DOHH2 (cell line): ENCODE measurements at regions not wholly inside any gene's neighbourhood (a gene's known extent, or its start where the extent isn't known, plus 50 kb on each side); places are given as distances from the start of the nearest gene placed in this dataset.

ENCODE experiments used
- H3F3A ChIP-seq: fragments of 200-600 bp; sonication (generic), shearing (Covaris generic); 2 replicates; pipeline ENCODE4 v1.6.0; 2016; ENCODE audit warnings: antibody characterized with exemption, mild to moderate bottlenecking; ENCODE audit not compliant: control insufficient read depth, insufficient read depth
- H3K27ac ChIP-seq: fragments of 200-600 bp; sonication (generic); 2 replicates; pipeline ENCODE4 v1.5.1; 2014; ENCODE audit warnings: low read depth, mild to moderate bottlenecking, low read length, moderate library complexity
- H3K27me3 ChIP-seq: fragments of 200-600 bp; sonication (generic); 2 replicates; pipeline ENCODE4 v1.6.1; 2014; ENCODE audit warnings: mild to moderate bottlenecking, low read length, mixed read lengths; ENCODE audit not compliant: control insufficient read depth
- H3K36me3 ChIP-seq: fragments of 200-600 bp; sonication (generic); 2 replicates; pipeline ENCODE4 v1.6.1; 2014; ENCODE audit warnings: mild to moderate bottlenecking, low read length, moderate library complexity, mixed read lengths; ENCODE audit not compliant: control insufficient read depth
- H3K4me1 ChIP-seq: fragments of 200-600 bp; sonication (generic); 2 replicates; pipeline ENCODE4 v1.6.1; 2014; ENCODE audit warnings: mild to moderate bottlenecking, low read length, mixed read lengths; ENCODE audit not compliant: control insufficient read depth
- H3K4me2 ChIP-seq: fragments of 200-600 bp; sonication (generic); 2 replicates; pipeline ENCODE4 v1.6.0; 2014; ENCODE audit warnings: mild to moderate bottlenecking, low read length, moderate library complexity
- H3K4me3 ChIP-seq: fragments of 200-600 bp; sonication (generic); 2 replicates; pipeline ENCODE4 v1.5.1; 2014; ENCODE audit warnings: mild to moderate bottlenecking, low read length, mixed read lengths
- H3K79me2 ChIP-seq: fragments of 200-600 bp; sonication (generic); 2 replicates; pipeline ENCODE4 v1.6.1; 2014; ENCODE audit warnings: mild to moderate bottlenecking, low read length, mixed read lengths; ENCODE audit not compliant: control insufficient read depth
- H3K9me2 ChIP-seq: fragments of 200-600 bp; sonication (generic); replicated peaks from 2 replicates; pipeline ENCODE4 v1.6.1; 2014; ENCODE audit warnings: mild to moderate bottlenecking, low read length, mixed read lengths; ENCODE audit not compliant: control insufficient read depth
- H3K9me3 ChIP-seq: fragments of 200-600 bp; sonication (generic); 2 replicates; pipeline ENCODE4 v1.6.1; 2014; ENCODE audit warnings: antibody characterized with exemption, low read length, mixed read lengths; ENCODE audit not compliant: control insufficient read depth, insufficient read depth
- H4K20me1 ChIP-seq: fragments of 200-600 bp; sonication (generic); 2 replicates; pipeline ENCODE4 v1.6.0; 2014; ENCODE audit warnings: low read depth, mild to moderate bottlenecking, antibody characterized with exemption, low read length, moderate library complexity; ENCODE audit not compliant: control insufficient read depth, insufficient read depth
- EZH2phosphoT487 ChIP-seq: fragments of 200-600 bp; sonication (generic); IDR thresholded peaks from 2 replicates; pipeline ENCODE4 v1.6.1; 2017; ENCODE audit warnings: borderline replicate concordance, mild to moderate bottlenecking, antibody characterized with exemption, low read length, moderate library complexity, mixed read lengths
- TF ChIP-seq, protein P1 (sequence below): fragments of 200-600 bp; sonication (generic); IDR thresholded peaks from one replicate; pipeline ENCODE4 v1.5.1; 2014; ENCODE audit warnings: antibody characterized with exemption, mild to moderate bottlenecking, low read depth, low read length; ENCODE audit not compliant: poor library complexity, severe bottlenecking

DNA sequence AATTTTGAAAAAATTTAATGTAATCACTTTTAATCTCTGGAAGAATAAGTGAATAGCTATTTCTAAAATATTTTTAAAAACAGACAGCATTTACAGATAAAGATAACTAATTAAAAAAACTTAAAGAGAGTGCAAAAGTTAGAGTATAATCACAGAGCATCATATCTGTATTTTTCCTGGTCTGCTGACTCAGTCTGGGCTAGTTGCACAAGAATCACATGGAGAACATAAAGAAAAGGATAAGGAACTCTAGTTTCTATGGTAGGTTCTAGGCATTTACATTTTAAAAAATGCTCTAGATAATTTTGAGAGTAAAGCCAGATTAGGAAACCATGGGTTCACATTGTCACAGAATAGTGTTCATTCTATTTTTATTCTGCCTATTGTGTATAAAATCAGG lies 347.4 kb downstream of the PSAT1 start:
- Histone ChIP-seq H3K79me2 (no peaks in the 10 kb centered on the region), H4K20me1 (no peaks in the 10 kb centered on the region), H3K9me3 (no peaks in the 10 kb centered on the region), H3K27me3 (no peaks in the 10 kb centered on the region; the same call in 1 of the 2 replicates), H3F3A (no peaks in the 10 kb centered on the region), H3K27ac (no peak overlapping the region), H3K9me2 (no peaks in the 10 kb centered on the region), H3K4me2 (no peak overlapping the region), H3K4me3 (no peak overlapping the region), H3K4me1 (no peaks in the 10 kb centered on the region), H3K36me3 (no peaks in the 10 kb centered on the region)
- no peak for TF ChIP-seq EZH2phosphoT487
- TF ChIP-seq, protein P1, sequence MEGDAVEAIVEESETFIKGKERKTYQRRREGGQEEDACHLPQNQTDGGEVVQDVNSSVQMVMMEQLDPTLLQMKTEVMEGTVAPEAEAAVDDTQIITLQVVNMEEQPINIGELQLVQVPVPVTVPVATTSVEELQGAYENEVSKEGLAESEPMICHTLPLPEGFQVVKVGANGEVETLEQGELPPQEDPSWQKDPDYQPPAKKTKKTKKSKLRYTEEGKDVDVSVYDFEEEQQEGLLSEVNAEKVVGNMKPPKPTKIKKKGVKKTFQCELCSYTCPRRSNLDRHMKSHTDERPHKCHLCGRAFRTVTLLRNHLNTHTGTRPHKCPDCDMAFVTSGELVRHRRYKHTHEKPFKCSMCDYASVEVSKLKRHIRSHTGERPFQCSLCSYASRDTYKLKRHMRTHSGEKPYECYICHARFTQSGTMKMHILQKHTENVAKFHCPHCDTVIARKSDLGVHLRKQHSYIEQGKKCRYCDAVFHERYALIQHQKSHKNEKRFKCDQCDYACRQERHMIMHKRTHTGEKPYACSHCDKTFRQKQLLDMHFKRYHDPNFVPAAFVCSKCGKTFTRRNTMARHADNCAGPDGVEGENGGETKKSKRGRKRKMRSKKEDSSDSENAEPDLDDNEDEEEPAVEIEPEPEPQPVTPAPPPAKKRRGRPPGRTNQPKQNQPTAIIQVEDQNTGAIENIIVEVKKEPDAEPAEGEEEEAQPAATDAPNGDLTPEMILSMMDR = no peak

DNA sequence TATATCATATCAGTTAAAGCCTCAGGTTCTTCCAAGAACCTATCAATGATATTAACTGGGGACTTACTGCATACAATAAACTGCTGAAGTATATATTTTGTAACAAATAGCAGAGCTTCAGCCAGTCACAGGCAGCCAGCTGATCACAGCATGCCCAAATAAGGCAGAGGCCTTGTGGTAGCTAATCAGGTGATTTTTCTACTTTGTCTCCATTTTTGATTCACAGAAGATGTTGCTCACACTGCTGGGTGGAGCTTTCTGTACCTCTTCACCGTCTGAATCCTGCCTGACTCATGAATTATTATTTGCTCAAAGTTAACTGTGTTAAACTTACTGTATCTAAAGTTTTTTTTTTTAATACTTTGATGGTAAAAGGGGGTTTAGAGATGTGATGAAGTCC lies 357.4 kb downstream of the PSAT1 start:
- H3K4me3 ChIP-seq = no peak overlapping the region
- no peaks in the 10 kb centered on the region for H4K20me1 ChIP-seq
- H3K4me1 ChIP-seq = no peaks in the 10 kb centered on the region
- TF ChIP-seq EZH2phosphoT487 = no peak
- TF ChIP-seq, protein P1 = no peak
- H3K79me2 ChIP-seq = no peaks in the 10 kb centered on the region
- H3K27ac ChIP-seq = no peak overlapping the region
- no peaks in the 10 kb centered on the region for H3K9me2 ChIP-seq
- no peaks in the 10 kb centered on the region for H3F3A ChIP-seq
- no peaks in the 10 kb centered on the region for H3K36me3 ChIP-seq
- H3K27me3 ChIP-seq = no peaks in the 10 kb centered on the region
- H3K9me3 ChIP-seq = no peaks in the 10 kb centered on the region
- no peak overlapping the region for H3K4me2 ChIP-seq

DNA sequence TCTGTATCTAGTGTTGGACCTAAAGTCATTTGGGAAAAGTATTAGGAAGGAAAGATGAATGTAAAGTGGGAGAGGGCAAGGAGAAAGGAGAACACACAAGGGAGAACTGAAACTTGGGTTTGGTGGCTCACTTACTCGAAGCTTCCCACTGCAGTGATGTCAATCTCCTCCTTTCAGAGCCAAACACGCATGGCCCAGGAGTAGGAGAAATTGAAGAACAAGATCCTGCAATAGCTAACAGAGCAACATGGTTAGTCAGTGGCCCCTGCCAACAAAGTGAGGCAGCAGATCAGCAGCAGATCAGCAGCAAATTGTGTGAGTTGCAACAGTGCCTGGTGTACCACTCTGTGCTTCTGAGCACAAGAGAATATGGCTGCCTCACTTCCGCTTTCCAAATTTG lies 366.4 kb downstream of the PSAT1 start:
- no peaks in the 10 kb centered on the region for H3K79me2 ChIP-seq
- no peak overlapping the region for H3K27ac ChIP-seq
- no peak overlapping the region for H3K4me2 ChIP-seq
- TF ChIP-seq, protein P1 = no peak
- no peak for TF ChIP-seq EZH2phosphoT487
- no peaks in the 10 kb centered on the region for H4K20me1 ChIP-seq
- H3K4me3 ChIP-seq = no peak overlapping the region
- no peaks in the 10 kb centered on the region for H3K9me3 ChIP-seq
- no peaks in the 10 kb centered on the region for H3F3A ChIP-seq
- H3K9me2 ChIP-seq = no peaks in the 10 kb centered on the region
- no peaks in the 10 kb centered on the region for H3K4me1 ChIP-seq
- no peaks in the 10 kb centered on the region for H3K27me3 ChIP-seq
- no peaks in the 10 kb centered on the region for H3K36me3 ChIP-seq

DNA sequence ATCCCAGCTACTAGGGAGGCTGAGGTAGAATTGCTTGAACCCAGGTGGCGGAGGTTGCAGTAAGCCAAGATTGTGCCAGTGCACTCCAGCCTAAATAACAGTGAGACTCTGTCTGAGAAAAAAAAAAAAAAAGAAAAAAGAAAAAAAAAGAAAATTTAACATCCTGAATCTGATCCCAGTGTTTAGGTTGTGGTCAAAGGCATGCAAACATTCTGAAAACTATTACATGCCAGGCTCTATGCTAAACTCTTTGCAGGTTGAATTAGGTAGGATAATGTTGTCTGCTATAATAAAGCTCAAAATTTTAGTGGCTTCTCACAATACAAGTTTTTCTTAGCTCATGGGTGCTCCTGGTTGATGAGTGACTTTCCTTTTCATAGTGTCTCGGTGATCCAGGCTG lies 367.4 kb downstream of the PSAT1 start:
- TF ChIP-seq, protein P1 = no peak
- no peak for TF ChIP-seq EZH2phosphoT487
- H3K4me3 ChIP-seq = no peak overlapping the region
- H3K4me1 ChIP-seq = no peaks in the 10 kb centered on the region
- H3K27me3 ChIP-seq = no peaks in the 10 kb centered on the region
- H3F3A ChIP-seq = no peaks in the 10 kb centered on the region
- H3K79me2 ChIP-seq = no peaks in the 10 kb centered on the region
- no peak overlapping the region for H3K4me2 ChIP-seq
- no peaks in the 10 kb centered on the region for H3K36me3 ChIP-seq
- no peaks in the 10 kb centered on the region for H4K20me1 ChIP-seq
- no peaks in the 10 kb centered on the region for H3K9me2 ChIP-seq
- H3K27ac ChIP-seq = no peak overlapping the region
- no peaks in the 10 kb centered on the region for H3K9me3 ChIP-seq
